Mesothelial cell of epicardium (in vitro differentiated cells): ENCODE measurements at regions not wholly inside any gene's neighbourhood (a gene's known extent, or its start where the extent isn't known, plus 50 kb on each side); places are given as distances from the start of the nearest gene placed in this dataset.

Source experiments
- DNase-seq, 2 experiments: peaks; one replicate each; pipeline ENCODE4 v3.0.0; 2021; ENCODE audit warnings: low spot score in 2 of 2; ENCODE audit not compliant: unreplicated experiment in 2 of 2
- H3K27ac Mint-ChIP-seq: 2 replicates; pipeline ENCODE4 v1.8.0; 2021; ENCODE audit warnings: mixed read lengths
- H3K27me3 Mint-ChIP-seq: 2 replicates; pipeline ENCODE4 v1.8.0; 2021; ENCODE audit warnings: low read depth, mixed read lengths
- H3K36me3 Mint-ChIP-seq: 2 replicates; pipeline ENCODE4 v1.8.0; 2021; ENCODE audit warnings: mixed read lengths
- H3K4me1 Mint-ChIP-seq: 2 replicates; pipeline ENCODE4 v1.8.0; 2021; ENCODE audit warnings: mixed read lengths
- H3K4me3 Mint-ChIP-seq: 2 replicates; pipeline ENCODE4 v1.8.0; 2021; ENCODE audit warnings: mild to moderate bottlenecking, moderate library complexity, mixed read lengths
- H3K9me3 Mint-ChIP-seq: 2 replicates; pipeline ENCODE4 v1.8.0; 2021; ENCODE audit warnings: mixed read lengths
- TF ChIP-seq, protein P1 (sequence below): fragments of 200-600 bp; sonication (generic); IDR thresholded peaks from one replicate; pipeline ENCODE4 v1.5.0; 2021; ENCODE audit warnings: antibody characterized with exemption; ENCODE audit not compliant: unreplicated experiment

DNA sequence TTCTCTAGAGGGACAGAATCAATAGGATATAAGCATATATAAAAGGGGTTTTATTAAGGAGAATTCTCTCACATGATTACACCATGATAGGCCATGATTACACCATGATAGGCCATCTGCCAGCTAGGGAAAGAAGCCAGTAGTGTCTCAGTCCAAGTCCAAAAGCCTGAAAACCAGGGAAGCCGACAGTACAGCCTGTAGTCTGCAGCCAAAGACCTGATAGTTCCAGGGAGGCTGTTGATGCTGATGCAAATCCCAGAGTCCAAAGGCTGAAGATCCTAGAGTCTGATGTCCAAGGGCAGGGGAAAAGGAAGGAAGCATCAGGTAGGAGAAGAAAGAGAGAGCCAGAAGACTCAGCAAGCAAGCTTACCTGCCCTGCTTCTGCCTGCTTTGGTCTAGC lies 411.3 kb upstream of the EMCN start:
- Mint-ChIP-seq H3K27me3 (no peaks in the 10 kb centered on the region), H3K4me3 (no peak overlapping the region), H3K36me3 (no peaks in the 10 kb centered on the region), H3K9me3 (peaks cover 4% of the 10 kb centered on the region), H3K27ac (no peak overlapping the region), H3K4me1 (peaks cover 2% of the 10 kb centered on the region)
- no peak for DNase-seq
- TF ChIP-seq, protein P1, sequence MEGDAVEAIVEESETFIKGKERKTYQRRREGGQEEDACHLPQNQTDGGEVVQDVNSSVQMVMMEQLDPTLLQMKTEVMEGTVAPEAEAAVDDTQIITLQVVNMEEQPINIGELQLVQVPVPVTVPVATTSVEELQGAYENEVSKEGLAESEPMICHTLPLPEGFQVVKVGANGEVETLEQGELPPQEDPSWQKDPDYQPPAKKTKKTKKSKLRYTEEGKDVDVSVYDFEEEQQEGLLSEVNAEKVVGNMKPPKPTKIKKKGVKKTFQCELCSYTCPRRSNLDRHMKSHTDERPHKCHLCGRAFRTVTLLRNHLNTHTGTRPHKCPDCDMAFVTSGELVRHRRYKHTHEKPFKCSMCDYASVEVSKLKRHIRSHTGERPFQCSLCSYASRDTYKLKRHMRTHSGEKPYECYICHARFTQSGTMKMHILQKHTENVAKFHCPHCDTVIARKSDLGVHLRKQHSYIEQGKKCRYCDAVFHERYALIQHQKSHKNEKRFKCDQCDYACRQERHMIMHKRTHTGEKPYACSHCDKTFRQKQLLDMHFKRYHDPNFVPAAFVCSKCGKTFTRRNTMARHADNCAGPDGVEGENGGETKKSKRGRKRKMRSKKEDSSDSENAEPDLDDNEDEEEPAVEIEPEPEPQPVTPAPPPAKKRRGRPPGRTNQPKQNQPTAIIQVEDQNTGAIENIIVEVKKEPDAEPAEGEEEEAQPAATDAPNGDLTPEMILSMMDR: no peak

DNA sequence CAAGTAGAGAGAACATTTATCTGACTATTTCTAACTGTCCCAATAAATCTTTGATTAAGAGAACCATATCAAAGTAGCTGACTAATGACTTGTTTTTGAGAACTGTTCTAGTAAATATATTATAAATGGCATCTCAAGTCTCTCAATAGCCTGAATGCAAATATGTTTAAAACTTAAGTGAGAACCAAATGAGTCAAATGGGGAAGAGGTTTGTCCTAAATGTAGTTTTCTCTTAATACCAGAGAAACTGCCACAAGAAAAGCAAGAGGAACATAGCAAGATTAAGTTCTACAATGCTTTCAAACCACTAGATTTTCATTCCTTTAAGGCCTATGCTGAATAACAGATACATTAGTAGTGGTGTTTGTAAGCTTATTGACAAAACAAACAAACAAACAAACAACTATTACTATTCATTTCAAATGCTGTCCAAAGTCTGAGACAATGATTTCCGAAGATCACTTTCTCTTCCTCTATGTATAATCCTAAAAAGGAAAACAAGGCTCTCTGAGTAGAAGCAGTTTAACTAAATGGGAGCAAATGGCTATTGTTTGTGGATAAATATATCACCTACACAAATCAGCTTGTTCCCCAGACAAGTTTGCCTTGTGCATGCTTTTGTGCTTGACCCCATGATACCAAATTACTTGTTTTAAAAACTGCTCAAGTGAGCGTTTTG lies 408.4 kb upstream of the EMCN start:
- Mint-ChIP-seq H3K27me3 (no peaks in the 10 kb centered on the region), H3K4me1 (peaks cover 2% of the 10 kb centered on the region), H3K36me3 (no peaks in the 10 kb centered on the region), H3K9me3 (peaks cover 22% of the 10 kb centered on the region), H3K27ac (no peak overlapping the region), H3K4me3 (no peak overlapping the region)
- TF ChIP-seq, protein P1: no peak
- DNase-seq: no peak

DNA sequence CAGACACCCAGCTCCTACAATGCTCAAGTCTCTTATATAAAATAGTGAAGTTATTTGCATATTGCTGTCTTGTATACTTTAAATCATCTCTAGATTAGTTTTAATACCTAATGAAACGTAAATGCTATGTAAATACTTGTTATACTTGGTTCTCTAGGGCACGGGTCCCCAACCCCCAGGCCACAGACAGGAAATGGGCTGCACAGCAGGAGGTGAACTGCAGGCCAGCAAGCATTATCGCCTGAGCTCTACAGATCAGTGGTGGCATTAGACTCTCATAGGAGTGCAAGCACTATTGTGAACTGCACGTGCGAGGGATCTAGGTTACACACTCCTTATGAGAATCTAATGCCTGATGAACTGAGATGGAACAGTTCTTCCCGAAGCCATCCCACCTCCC lies 395.9 kb upstream of the EMCN start:
- H3K36me3 Mint-ChIP-seq: no peaks in the 10 kb centered on the region
- H3K4me3 Mint-ChIP-seq: no peak overlapping the region
- H3K27me3 Mint-ChIP-seq: no peaks in the 10 kb centered on the region
- no peak overlapping the region for H3K27ac Mint-ChIP-seq
- no peaks in the 10 kb centered on the region for H3K4me1 Mint-ChIP-seq
- H3K9me3 Mint-ChIP-seq: peaks cover 19% of the 10 kb centered on the region
- DNase-seq: no peak
- TF ChIP-seq, protein P1: no peak

DNA sequence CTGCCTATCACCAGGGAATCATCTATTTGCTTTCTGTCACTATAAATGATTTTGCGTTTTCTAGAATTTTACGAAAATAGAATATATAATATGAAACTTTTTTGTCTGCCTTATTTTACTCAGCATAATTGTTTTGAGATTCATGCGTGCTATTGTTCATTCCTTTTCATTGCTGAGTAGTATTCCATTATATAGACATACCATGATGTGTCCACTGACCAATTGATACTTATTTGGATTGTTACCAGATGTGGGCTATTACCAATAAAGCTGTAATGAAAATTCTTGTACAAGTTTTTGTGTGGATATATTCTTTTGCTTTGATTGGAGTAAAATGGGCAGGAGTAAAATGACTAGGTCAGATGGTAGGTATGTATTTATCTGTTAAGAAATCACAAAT lies 390.7 kb upstream of the EMCN start:
- no peak overlapping the region for H3K4me3 Mint-ChIP-seq
- H3K27me3 Mint-ChIP-seq: no peaks in the 10 kb centered on the region
- no peaks in the 10 kb centered on the region for H3K36me3 Mint-ChIP-seq
- no peak for DNase-seq
- TF ChIP-seq, protein P1: no peak
- no peak overlapping the region for H3K27ac Mint-ChIP-seq
- peaks cover 7% of the 10 kb centered on the region for H3K9me3 Mint-ChIP-seq
- no peaks in the 10 kb centered on the region for H3K4me1 Mint-ChIP-seq

DNA sequence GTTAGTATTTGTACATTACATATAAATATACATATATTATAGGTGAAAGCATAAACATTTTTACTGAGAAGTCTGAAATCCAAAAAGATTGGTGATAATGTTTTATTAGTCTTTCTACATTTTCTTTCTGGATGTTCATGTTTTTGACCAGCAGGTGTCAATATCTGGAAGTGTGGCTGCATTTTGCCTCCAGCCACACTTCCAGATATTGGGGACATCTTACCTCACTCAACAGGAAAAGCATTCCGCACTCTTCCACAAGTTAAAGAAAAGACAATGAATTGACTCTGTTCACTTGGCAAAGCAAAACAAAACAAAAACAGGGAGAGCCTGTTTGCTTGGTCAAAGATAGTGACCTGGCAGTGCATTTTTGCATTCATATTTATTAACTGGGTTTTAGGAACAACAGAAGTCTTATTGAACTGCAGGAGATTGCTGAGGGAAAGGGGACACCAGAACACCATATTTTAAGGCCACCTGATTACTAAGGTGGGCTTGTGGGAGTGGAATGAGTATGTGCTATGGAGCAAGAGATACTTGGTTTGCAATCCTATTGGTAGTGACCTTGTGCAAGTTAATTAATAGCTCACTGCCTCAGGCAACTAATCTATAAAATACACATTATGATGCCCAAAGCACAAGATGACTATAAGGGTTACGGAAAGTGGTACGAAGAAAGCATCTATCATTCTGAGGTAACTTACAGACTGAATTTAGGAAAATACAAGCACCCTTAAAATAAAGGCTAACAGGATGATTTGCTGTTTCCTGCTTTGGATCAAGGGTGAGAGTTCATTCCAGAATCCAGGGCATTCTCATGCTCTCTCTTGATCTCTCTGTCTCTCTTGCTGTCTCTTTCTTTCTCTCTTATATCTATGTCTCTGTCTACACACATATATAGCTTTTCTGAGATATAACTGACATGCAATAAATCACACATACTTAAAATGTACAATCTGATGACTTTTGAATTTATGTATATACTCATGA lies 389.9 kb upstream of the EMCN start:
- H3K4me1 Mint-ChIP-seq: no peaks in the 10 kb centered on the region
- H3K27ac Mint-ChIP-seq: no peak overlapping the region
- H3K36me3 Mint-ChIP-seq: no peaks in the 10 kb centered on the region
- peaks cover 14% of the 10 kb centered on the region for H3K9me3 Mint-ChIP-seq
- TF ChIP-seq, protein P1: peak; percentile 38
- no peak for DNase-seq
- H3K4me3 Mint-ChIP-seq: no peak overlapping the region
- peaks cover 1% of the 10 kb centered on the region for H3K27me3 Mint-ChIP-seq
